Skeletal muscle cell (primary cell): ENCODE measurements at regions not wholly inside any gene's neighbourhood (a gene's known extent, or its start where the extent isn't known, plus 50 kb on each side); places are given as distances from the start of the nearest gene placed in this dataset.

Experiments
- DNase-seq: peaks from one replicate; pipeline ENCODE4 v3.0.0-alpha.2; 2010; ENCODE audit warnings: low read depth
- H3K4me3 ChIP-seq: 2 replicates; pipeline ENCODE4 v1.5.1; 2011; ENCODE audit warnings: low read depth, mild to moderate bottlenecking, control low read depth, low read length, moderate library complexity

DNA sequence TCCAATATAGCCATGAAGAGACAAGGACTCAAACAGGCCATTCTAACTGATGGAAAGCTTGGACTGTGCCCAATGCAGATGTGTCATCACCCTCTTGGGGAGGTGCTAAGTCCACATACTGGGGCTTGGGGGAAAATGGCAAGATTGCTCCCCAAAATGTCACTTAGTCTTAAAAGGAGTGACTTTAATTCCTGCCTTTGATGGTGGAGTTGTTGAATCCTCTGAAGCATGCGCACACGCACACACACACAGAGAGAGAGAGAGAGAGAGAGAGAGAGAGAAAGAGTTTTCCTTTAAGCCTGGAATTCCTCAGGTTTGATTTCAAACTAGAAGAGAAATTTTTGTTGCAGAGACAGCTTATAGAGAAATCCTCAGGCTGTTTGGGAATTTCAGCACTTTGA is 161.9 kb upstream of the GAS1 start:
- no peak overlapping the region for H3K4me3 ChIP-seq
- DNase-seq, result peak; percentile 32

DNA sequence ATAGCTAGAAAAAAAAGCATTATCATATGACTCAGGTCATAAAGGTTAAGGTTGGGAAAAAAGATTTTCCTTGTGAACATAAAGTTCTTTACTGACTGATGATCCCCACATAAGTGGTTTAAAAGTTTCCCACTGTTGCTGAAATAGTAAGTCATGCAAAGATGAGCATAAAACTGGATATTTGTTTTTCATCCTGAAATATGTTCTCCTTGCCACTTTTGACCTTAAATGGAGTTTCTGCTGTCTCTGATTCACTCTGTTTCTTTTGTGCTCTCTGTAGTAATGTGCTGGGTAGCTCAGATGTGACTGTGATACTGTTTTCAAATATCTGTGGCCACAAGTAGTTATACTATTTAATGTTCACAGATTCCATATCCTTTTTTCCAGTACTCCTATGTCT is 162.5 kb upstream of the GAS1 start:
- H3K4me3 ChIP-seq, result no peak overlapping the region
- peak; percentile 80 for DNase-seq

DNA sequence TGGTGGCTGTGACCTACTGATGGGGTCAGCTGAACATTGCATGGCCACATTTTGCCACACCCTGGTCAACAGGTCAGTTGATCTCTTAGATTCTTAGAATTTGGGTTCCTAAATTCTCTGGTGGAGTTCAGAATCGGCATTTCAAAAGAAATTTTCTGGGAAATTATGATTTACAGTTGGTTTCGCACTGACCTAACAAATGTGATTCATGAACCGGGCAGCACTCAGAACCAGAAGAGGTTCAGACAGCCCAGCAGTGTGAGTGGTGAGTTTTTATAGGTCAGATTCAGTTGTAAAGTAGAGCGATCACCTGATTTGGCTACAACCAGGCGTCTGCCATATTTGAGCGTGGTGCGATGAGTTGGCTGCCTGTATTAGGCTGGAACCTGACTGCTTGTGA is 163.7 kb upstream of the GAS1 start:
- no peak for DNase-seq
- H3K4me3 ChIP-seq, result no peak overlapping the region

DNA sequence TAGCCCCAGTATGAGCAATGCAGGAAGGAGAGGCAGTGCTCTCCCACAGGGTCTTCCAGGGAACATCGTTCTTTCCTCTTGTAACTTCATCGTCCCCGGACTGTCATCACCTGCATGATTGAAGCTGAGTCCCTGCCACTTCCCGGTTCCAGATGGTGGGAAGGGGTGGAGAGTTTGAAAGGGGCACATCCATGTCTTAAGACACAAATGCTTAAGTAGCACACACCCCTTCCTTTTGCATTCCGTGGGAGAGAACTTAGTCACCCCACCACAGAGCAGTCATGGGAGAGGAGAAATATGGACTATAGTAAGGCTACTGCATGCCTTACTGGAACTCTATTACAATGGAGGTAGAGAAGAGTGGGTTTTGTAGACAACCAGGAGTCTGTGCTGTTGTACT is 165.3 kb upstream of the GAS1 start:
- no peak overlapping the region for H3K4me3 ChIP-seq
- DNase-seq, result peak; percentile 95

DNA sequence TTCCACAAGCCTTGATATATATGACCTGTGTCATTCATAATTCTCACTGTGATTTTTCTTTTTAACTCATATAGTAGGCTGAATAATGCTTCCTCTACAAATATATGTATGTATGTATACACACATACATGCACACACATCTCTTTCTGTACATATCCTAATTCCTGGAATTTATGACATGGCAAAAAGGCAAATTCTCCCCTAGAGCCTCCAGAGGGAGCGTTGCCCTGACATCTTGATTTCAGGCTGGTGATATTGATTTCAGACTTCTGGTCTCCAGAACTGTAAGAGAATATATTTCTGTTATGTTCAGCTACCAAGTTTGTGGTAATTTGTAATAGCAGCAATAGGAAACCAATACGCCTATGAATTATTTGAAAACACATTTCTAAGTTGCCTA is 166.6 kb upstream of the GAS1 start:
- DNase-seq, result no peak
- H3K4me3 ChIP-seq, result no peak overlapping the region

DNA sequence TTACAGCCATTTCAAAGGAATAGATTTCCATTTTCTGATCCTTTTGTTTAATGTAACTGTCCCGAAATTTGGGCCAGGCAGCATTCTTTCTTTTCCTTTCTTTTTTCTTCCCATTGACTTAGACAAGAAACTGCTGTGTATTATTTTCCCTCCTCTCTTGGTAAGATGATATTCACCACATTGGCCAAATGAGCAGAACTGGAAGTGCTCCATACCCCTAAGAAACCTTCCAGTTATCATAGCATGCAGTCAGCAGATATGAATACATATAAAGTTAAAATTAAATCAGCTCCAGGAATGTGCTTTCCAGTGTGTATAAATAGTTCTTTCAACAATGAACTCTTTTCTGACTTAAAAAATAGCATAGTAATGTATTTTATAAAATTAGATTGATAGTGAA is 168.5 kb upstream of the GAS1 start:
- DNase-seq, result no peak
- no peak overlapping the region for H3K4me3 ChIP-seq

DNA sequence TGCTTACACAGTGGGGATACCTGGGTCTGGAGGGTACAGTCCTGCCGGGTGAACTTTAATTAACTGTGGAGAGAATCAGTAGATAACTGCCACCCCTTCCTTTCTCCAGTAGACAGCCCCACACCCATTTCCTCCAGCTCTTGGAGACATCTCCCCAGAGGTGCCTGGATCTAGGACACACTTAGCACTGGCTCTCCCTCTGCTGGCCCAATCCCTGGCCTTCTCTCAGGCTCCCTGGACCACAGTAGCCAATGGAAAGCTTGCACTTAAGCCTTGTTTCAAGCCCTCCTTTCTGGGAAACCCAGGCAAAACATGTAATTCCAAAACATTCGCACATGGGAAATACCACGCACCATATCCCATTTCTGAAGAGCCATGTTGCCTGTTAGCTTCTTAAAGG is 169.2 kb upstream of the GAS1 start:
- DNase-seq, result no peak

DNA sequence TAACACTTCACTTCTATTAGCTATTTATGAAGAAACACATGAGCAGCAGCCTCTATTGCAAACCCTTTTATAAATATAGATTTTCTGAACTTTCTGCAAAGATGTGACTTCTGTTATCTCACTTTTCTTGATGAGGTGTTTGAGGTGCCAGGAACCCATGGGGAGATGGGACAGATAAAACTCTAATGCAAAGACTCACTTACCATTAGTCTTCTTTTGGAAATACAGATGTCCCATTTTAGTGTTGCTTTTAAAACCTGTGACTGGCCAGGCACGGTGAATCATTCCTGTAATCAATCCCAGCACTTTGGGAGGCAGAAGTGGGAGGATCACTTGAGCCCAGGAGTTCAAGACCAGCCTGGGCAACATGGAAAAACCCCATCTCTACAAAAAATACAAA is 171.3 kb upstream of the GAS1 start:
- no peak overlapping the region for H3K4me3 ChIP-seq
- DNase-seq, result no peak

More for the DNA sequence above, 169.2 kb upstream of the GAS1 start:
- no peak overlapping the region for H3K4me3 ChIP-seq

DNA sequence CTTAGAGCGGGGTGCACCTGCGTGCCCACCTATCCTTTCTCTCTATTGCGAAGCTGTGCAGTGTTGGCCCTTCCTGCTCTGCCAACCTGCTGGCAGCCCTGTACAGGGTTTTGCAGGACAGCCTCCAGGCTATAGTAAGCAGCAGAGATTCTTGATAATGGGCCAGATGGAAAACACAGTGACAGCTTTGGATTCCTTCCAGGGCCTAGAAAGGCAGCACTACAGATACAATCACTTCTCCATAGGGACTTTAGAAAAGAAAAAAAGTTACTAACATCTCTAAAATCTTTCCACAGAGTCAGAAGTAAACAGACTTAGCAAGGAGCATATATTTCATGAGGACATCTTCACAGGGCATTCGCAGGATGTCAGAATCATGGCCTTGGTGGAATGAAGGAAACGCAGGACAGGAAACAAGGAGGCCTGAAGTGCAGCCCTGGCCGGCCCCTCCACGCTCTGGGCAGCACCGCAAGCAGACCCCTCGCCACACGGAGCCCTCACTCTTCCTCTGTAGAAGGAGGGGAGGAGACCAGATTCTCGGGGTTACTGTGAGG is 172.1 kb upstream of the GAS1 start:
- DNase-seq, result peak; percentile 87
- no peak overlapping the region for H3K4me3 ChIP-seq

DNA sequence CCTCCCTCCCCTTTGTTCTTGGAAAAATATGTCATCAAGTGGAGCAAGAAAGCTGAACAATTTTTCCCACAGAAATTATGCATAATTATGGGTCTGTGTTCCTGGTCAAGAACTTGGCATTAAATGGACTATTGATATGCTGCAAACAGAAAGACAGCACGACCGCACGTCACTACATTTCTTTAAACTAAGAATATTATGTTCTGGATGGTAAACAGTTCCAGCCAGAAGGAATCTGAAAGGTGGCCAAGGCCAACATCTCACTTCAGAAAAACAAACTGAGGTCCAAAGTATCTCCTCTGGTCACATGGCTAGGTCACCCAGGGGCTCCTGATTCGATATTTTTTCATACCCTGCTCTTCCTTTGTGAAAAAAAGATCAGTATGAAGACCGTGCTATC is 173.3 kb upstream of the GAS1 start:
- no peak overlapping the region for H3K4me3 ChIP-seq
- no peak for DNase-seq

DNA sequence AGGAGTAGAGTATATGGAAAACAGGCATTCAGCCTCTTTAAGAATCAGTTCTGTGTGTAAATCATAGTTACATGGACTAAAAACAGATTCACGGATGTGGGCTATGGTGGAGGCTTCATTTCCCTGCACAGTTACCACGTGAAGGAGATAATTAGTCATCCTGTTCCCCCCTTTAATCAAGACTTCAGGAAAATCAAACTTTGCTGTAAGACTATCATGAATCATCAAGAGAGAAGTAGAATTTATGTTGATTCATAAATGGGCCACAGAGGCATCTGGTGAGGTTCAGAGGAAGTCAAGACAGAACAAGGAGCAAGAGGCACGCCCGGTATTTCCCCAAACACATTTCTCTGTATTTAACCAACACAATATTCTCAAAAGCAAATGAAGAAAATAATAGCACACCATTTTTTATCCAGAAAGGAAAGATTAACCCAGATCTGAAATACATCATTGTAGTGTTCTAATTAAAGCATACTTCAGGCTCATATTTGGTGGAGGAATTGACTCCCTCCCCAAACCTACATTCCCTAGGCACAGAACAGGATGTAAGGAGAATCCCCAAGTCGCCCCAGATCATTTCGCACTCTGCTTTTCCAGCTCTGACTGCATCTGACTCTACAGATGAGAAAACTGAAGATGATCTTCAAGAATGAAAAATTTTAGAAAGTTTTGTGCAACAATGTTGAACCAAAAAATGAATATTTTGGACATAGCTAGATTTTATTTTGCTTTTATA is 175.8 kb upstream of the GAS1 start:
- DNase-seq, result peak; percentile 80
- H3K4me3 ChIP-seq, result no peak overlapping the region

DNA sequence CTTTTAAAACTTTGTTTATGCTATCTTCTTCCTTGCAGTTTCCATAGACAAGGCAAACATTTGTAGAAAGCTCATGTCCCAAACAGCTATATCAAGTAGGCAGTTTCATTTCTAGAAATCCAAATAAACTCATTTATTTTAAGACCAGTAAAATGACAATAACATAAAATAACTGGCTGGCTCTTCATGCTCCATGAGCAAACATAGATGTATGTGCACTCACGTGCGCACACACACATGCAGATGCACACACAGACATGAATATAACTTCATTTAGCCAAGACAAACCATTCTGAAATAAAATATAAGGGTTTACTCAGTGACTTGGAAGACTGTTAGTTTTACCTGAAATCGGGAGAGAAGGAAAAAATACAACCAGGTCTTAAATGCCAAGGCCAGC is 176.5 kb upstream of the GAS1 start:
- H3K4me3 ChIP-seq, result no peak overlapping the region
- DNase-seq, result no peak

DNA sequence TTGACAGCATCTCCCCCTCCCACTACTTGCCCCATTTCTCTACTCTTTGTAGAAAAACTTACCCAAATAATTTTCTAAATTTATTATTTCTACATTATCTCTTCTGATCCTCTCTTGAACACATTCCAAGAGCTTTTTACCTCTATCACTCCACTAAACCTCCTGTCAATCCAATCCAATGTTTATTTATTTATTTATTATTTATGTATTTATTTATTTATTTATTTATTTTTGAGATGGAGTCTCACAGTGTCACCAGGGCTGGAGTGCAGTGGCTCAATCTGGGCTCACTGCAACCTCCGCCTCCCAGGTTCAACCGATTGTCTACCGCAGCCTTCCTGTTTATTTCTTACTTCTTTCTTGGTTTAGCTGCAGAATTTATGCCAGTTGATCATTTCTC is 178.5 kb upstream of the GAS1 start:
- H3K4me3 ChIP-seq, result no peak overlapping the region
- no peak for DNase-seq

DNA sequence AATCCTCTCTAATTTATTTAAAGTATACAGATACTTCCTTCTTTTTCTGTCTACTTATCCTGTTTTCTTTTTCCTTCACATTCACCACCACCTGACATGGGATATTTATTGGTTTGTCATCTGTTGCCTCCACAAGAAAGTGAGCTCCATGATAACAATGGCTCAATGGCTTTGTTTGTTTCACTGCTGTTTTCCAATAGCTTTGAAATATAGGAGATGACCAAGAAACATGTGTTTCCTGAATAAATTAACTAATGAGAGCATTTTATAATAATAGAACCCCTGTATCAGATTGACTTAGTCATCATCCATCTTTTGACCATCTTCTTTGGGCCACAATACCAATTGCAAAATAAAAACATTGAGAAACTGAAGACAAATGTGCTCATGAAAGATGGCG is 180.2 kb upstream of the GAS1 start:
- no peak overlapping the region for H3K4me3 ChIP-seq
- no peak for DNase-seq

DNA sequence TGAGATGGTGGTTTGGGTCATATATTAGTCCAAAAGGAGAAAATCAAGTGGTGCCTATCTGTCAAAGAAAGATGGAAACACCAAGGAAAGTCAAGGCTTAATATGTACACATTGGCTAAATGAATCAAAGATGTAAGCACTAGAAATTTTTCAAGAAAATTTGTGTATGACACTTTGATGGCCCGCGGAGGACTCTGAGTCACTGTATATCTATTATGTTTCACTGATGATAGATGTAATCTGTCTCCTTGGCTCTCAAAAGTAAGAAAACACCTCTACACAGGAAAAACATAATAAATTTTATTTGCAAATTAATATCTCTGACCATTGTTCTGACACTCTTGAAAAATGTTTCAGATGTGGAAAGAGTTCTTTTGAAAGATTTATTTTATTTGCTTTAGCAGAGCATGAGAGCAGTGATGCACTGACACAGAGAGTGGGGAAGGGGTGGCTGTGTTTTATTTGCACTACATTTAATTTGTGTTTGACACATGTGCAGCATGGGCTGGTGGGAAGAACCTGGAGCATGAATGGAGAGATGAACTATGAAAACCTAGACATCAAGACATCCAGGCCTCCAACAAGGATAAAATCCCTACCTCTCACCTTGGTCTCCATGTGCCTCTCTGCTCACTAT is 180.8 kb upstream of the GAS1 start:
- no peak for DNase-seq
- no peak overlapping the region for H3K4me3 ChIP-seq

DNA sequence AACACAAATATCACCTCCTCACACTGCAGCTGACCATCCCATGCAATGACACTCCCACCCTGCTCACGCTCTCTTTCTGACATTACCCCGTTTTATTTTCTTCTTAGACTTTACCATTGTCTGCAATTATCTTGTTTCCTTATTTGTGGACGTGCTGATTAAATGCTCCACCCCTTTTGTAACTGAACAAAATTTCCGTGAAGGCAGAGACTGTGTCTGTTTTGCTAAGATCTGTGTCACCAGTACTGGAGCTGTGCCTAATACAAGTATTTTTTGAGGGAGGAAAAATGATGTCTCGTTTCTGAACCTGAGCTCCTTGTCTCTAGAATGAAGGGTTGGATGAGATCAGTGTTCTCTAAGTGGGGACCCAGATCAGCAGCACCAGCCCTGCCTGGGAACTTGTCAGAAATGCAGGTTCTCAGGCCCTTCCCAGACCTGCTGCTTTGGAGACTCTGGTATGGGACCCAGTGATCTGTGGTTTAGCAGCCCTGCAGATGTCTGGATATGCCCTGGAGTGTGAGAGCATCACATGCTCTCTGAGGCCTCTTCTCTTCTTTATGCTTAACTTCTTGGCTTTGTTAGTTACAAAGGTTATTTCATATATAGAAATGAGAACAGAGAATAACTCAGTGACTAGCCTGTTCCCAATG is 181.7 kb upstream of the GAS1 start:
- no peak overlapping the region for H3K4me3 ChIP-seq

DNA sequence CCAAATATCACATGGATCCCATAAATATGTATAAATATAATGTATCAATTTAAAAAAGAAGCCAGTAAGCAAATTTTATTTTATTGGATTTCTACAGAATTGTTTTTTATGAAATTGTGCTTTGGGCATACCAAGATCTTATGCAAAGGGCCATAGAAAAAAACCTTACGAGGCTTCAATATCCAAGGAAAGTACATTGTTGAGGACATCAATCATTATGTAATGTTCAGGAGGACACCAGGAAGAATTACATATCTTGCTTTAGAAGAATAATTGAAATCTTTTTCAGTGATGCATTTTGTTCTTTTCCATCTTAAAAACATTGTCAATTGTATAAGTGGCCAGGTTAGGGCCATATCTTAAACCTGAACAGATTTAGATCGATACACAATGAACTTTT is 187.8 kb upstream of the GAS1 start:
- no peak overlapping the region for H3K4me3 ChIP-seq
- DNase-seq, result no peak

More for the DNA sequence above, 181.7 kb upstream of the GAS1 start:
- no peak for DNase-seq

DNA sequence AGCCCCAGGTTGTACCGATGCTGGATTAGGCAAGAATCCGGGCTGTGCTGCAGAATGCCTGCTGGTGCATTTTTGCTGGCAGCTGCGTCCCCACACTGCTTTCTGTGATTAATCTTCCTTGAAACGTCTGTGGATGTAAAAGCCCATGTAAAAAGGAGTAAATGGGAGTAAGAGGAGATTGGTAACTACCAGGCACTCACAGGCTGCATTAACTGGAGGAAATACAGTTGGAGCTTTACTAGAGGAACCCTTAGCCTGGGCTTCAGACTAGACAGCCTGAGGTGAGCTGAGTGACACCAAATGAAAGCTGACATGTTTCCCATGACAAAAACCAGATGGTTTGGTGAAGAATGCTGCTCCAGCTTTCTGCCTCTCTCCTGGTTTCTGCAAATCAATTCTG is 190.4 kb upstream of the GAS1 start:
- DNase-seq, result no peak
- no peak overlapping the region for H3K4me3 ChIP-seq

DNA sequence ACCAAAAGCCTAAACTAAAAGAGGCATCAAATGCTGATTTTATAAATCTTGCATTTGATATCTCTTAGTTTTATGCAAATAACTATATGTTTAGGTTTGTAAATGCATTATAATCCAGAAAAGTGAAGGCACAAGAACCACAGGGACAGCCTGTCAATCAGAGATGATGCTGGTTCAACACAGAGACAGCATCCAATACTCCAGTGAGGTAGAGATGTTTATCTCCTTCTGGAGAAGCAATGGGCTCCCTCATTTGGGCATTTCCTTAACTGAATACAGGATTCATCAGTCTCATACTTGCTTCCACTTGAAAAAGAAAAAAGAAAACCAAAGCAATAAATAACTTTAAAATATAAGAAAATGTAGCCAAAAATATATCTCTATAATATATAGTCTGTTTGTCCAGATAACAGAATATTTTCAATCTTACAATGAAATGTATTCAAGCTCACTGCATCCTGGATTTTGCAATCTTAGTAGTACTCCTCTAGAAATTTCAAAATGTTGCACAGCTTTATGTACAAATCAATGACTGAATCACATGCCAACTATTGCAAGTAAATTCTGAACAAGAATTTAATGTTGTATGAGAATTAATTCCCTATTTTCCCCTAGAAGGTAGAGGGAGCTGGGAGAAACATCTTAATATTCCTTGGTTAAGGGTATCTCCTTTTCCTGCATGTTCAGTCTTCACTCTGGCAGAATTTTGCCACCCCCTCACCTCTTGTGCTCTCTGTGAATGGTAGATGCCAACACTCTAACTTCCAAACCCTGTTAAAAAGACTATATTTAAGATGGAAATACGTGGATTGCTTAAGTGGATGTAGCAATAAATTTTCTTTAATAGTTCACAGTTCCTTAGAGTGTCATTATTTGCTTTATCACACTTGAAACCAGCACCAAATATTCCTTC is 191.1 kb upstream of the GAS1 start:
- H3K4me3 ChIP-seq, result no peak overlapping the region
- no peak for DNase-seq
